ENCODE measurements at regions not wholly inside any gene's neighbourhood (a gene's known extent, or its start where the extent isn't known, plus 50 kb on each side); places are given as distances from the start of the nearest gene placed in this dataset.
"Not testable (repeated sequence)": the region's sequence is repeated elsewhere in the genome, so short reads cannot be mapped to it uniquely, and the experiment has no call there.

- Histone ChIP-seq H3K36me3 (ENCODE audit: control insufficient read depth, insufficient read depth, low read length) (no peaks in the 10 kb centered on the region), H3K4me3 (ENCODE audit: low read length) (no peak overlapping the region), H3K27me3 (ENCODE audit: control insufficient read depth, insufficient read depth, low read length) (no peaks in the 10 kb centered on the region), H3K9me3 (replicated peaks; ENCODE audit: control insufficient read depth, low read depth, low read length) (no peaks in the 10 kb centered on the region), H3K4me1 (ENCODE audit: control insufficient read depth, insufficient read depth, low read length) (no peaks in the 10 kb centered on the region), H3K27ac (ENCODE audit: low read length) (no peak overlapping the region)
- DNase-seq = no peak
- no CpG with 5 or more reads among the region's 3 CpGs for WGBS (ENCODE audit: insufficient coverage)
These were observed 76.1 kb upstream of the DGKB start for GRCh38 chr7:14978687-14979086.

- H3K4me1 ChIP-seq (ENCODE audit: control insufficient read depth, insufficient read depth, low read length) = no peaks in the 10 kb centered on the region
These were observed 72.1 kb upstream of the DGKB start for GRCh38 chr7:14974688-14975087.

GRCh38 chr7:14973712-14974428 lies 71.3 kb upstream of the DGKB start:
- no peak overlapping the region for H3K4me3 ChIP-seq (ENCODE audit: low read length)
- H3K9me3 ChIP-seq (replicated peaks; ENCODE audit: control insufficient read depth, low read depth, low read length) = no peaks in the 10 kb centered on the region
- H3K4me1 ChIP-seq (ENCODE audit: control insufficient read depth, insufficient read depth, low read length) = no peaks in the 10 kb centered on the region
- H3K27me3 ChIP-seq (ENCODE audit: control insufficient read depth, insufficient read depth, low read length) = no peaks in the 10 kb centered on the region
- WGBS (ENCODE audit: insufficient coverage) = no CpG with 5 or more reads among the region's 3 CpGs
- H3K27ac ChIP-seq (ENCODE audit: low read length) = no peak overlapping the region
- H3K36me3 ChIP-seq (ENCODE audit: control insufficient read depth, insufficient read depth, low read length) = no peaks in the 10 kb centered on the region
- no peak for DNase-seq

More at GRCh38 chr7:14974688-14975087, 72.1 kb upstream of the DGKB start:
- WGBS (ENCODE audit: insufficient coverage) = no CpG with 5 or more reads among the region's 5 CpGs
- Histone ChIP-seq H3K36me3 (ENCODE audit: control insufficient read depth, insufficient read depth, low read length) (no peaks in the 10 kb centered on the region), H3K27ac (ENCODE audit: low read length) (no peak overlapping the region), H3K4me3 (ENCODE audit: low read length) (no peak overlapping the region), H3K9me3 (replicated peaks; ENCODE audit: control insufficient read depth, low read depth, low read length) (no peaks in the 10 kb centered on the region), H3K27me3 (ENCODE audit: control insufficient read depth, insufficient read depth, low read length) (no peaks in the 10 kb centered on the region)
- DNase-seq = no peak

GRCh38 chr7:14971678-14972077 lies 69.1 kb upstream of the DGKB start:
- DNase-seq; H3K27me3 ChIP-seq (ENCODE audit: control insufficient read depth, insufficient read depth, low read length); H3K9me3 ChIP-seq (replicated peaks; ENCODE audit: control insufficient read depth, low read depth, low read length); H3K36me3 ChIP-seq (ENCODE audit: control insufficient read depth, insufficient read depth, low read length); H3K4me3 ChIP-seq (ENCODE audit: low read length); H3K27ac ChIP-seq (ENCODE audit: low read length); H3K4me1 ChIP-seq (ENCODE audit: control insufficient read depth, insufficient read depth, low read length): not testable (repeated sequence)
- 47% methylated on average over 4 of the region's 4 CpGs for WGBS (ENCODE audit: insufficient coverage)

- not testable (repeated sequence) for H3K27me3 ChIP-seq (ENCODE audit: control insufficient read depth, insufficient read depth, low read length); H3K4me1 ChIP-seq (ENCODE audit: control insufficient read depth, insufficient read depth, low read length); H3K27ac ChIP-seq (ENCODE audit: low read length); H3K36me3 ChIP-seq (ENCODE audit: control insufficient read depth, insufficient read depth, low read length); H3K4me3 ChIP-seq (ENCODE audit: low read length); H3K9me3 ChIP-seq (replicated peaks; ENCODE audit: control insufficient read depth, low read depth, low read length); DNase-seq
- WGBS (ENCODE audit: insufficient coverage) = no CpG with 5 or more reads among the region's 8 CpGs
These were observed 64.8 kb upstream of the DGKB start for GRCh38 chr7:14967376-14967775.

GRCh38 chr7:14962778-14963177 lies 60.2 kb upstream of the DGKB start:
- Histone ChIP-seq H3K4me3 (ENCODE audit: low read length) (no peak overlapping the region), H3K36me3 (ENCODE audit: control insufficient read depth, insufficient read depth, low read length) (no peaks in the 10 kb centered on the region), H3K27ac (ENCODE audit: low read length) (no peak overlapping the region), H3K4me1 (ENCODE audit: control insufficient read depth, insufficient read depth, low read length) (no peaks in the 10 kb centered on the region), H3K9me3 (replicated peaks; ENCODE audit: control insufficient read depth, low read depth, low read length) (no peaks in the 10 kb centered on the region), H3K27me3 (ENCODE audit: control insufficient read depth, insufficient read depth, low read length) (no peaks in the 10 kb centered on the region)
- no peak for DNase-seq
- 79% methylated on average over 1 of the region's 2 CpGs for WGBS (ENCODE audit: insufficient coverage)

GRCh38 chr7:14960721-14961120 lies 58.2 kb upstream of the DGKB start:
- no CpG with 5 or more reads among the region's 3 CpGs for WGBS (ENCODE audit: insufficient coverage)
- Histone ChIP-seq H3K27ac (ENCODE audit: low read length) (no peak overlapping the region), H3K4me3 (ENCODE audit: low read length) (no peak overlapping the region), H3K27me3 (ENCODE audit: control insufficient read depth, insufficient read depth, low read length) (no peaks in the 10 kb centered on the region), H3K9me3 (replicated peaks; ENCODE audit: control insufficient read depth, low read depth, low read length) (no peaks in the 10 kb centered on the region), H3K36me3 (ENCODE audit: control insufficient read depth, insufficient read depth, low read length) (no peaks in the 10 kb centered on the region), H3K4me1 (ENCODE audit: control insufficient read depth, insufficient read depth, low read length) (no peaks in the 10 kb centered on the region)
- DNase-seq = no peak

- H3K27ac ChIP-seq (ENCODE audit: low read length) = no peak overlapping the region
- no peak overlapping the region for H3K4me3 ChIP-seq (ENCODE audit: low read length)
- H3K36me3 ChIP-seq (ENCODE audit: control insufficient read depth, insufficient read depth, low read length) = no peaks in the 10 kb centered on the region
- no peaks in the 10 kb centered on the region for H3K4me1 ChIP-seq (ENCODE audit: control insufficient read depth, insufficient read depth, low read length)
- DNase-seq = no peak
- no peaks in the 10 kb centered on the region for H3K9me3 ChIP-seq (replicated peaks; ENCODE audit: control insufficient read depth, low read depth, low read length)
- no peaks in the 10 kb centered on the region for H3K27me3 ChIP-seq (ENCODE audit: control insufficient read depth, insufficient read depth, low read length)
These were observed 56.8 kb upstream of the DGKB start for GRCh38 chr7:14959339-14959738.

- no peaks in the 10 kb centered on the region for H3K27me3 ChIP-seq (ENCODE audit: control insufficient read depth, insufficient read depth, low read length)
- H3K4me3 ChIP-seq (ENCODE audit: low read length) = no peak overlapping the region
- WGBS (ENCODE audit: insufficient coverage) = 13% methylated on average over 1 of the region's 3 CpGs
- no peaks in the 10 kb centered on the region for H3K36me3 ChIP-seq (ENCODE audit: control insufficient read depth, insufficient read depth, low read length)
- no peak for DNase-seq
- no peak overlapping the region for H3K27ac ChIP-seq (ENCODE audit: low read length)
- H3K9me3 ChIP-seq (replicated peaks; ENCODE audit: control insufficient read depth, low read depth, low read length) = no peaks in the 10 kb centered on the region
- H3K4me1 ChIP-seq (ENCODE audit: control insufficient read depth, insufficient read depth, low read length) = no peaks in the 10 kb centered on the region
These were observed 51.5 kb upstream of the DGKB start for GRCh38 chr7:14954035-14954434.
